Left lung (tissue), 4 donors: ENCODE measurements at regions not wholly inside any gene's neighbourhood (a gene's known extent, or its start where the extent isn't known, plus 50 kb on each side); places are given as distances from the start of the nearest gene placed in this dataset.

Experiments used
- ATAC-seq: fragments of 200-7000 bp; cut with Tn5 transposase; one replicate; pipeline ENCODE4 v1.9.1; 2020; ENCODE audit warnings: moderate library complexity
- DNase-seq, 4 donors: peaks; one replicate each; pipeline ENCODE4 v3.0.0-alpha.2; 2013 to 2020
- H3K27ac ChIP-seq, 2 donors: fragments of 200-600 bp; sonication (generic) in 1 of 2; one replicate each; pipeline versions ENCODE4 v1.5.0 to v1.8.0; 2020 to 2021
- H3K27me3 ChIP-seq, 2 donors: fragments of 200-600 bp; sonication (generic) in 1 of 2; one replicate each; pipeline versions ENCODE4 v1.5.0 to v1.8.0; 2020 to 2021
- H3K36me3 ChIP-seq, 2 donors: fragments of 200-600 bp; sonication (generic) in 1 of 2; one replicate each; pipeline versions ENCODE4 v1.5.0 to v1.8.0; 2020 to 2021
- H3K4me1 ChIP-seq, 2 donors: fragments of 200-600 bp; one replicate each; pipeline ENCODE4 v1.8.0; 2021
- H3K4me3 ChIP-seq, 2 donors: fragments of 200-600 bp; sonication (generic) in 1 of 2; one replicate each; pipeline versions ENCODE4 v1.5.0 to v1.8.0; 2020 to 2021; ENCODE audit warnings: mild to moderate bottlenecking in 1 of 2
- H3K9me3 ChIP-seq, 2 donors: fragments of 200-600 bp; sonication (generic) in 1 of 2; one replicate each; pipeline versions ENCODE4 v1.5.0 to v1.8.0; 2020 to 2021
- CTCF ChIP-seq, 2 donors: fragments of 200-600 bp; sonication (generic) in 1 of 2; IDR thresholded peaks; one replicate each; pipeline versions ENCODE4 v1.5.0 to v1.8.0; 2021; ENCODE audit warnings: antibody characterized with exemption in 2 of 2
- intact Hi-C, 2 donors: fragments of 100-400 bp; cut with DNase I; formaldehyde crosslinking; loops; one replicate each; pipeline versions ENCODE4 v1.11.2 to v1.14.2; 2022
- donor health status: DM: no; HTN: yes; CAD: no.
- donor health status: DM: no; HTN: no; CAD: no.

DNA sequence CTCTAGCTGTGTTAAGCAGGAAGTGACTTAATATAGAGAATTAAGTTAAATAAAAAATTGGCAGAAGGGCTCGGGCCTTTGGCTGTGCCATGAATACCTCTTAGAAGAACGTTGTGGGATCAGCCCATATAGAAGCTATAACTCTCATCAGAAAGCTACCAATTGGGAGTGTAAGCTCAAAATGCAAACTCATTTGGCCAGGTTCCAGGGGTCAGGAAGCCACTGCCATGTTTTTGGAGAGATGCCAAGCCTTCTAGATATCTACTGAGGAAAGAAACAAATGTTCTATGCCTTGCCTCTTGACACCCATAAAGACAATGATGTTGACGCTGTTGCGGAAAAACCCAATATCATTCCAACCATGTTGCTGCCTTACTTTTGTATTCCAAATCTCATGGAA, 475.2 kb upstream of the TGFBR2 start:
- intact Hi-C loops, result no loop called here

GRCh38 chr3:30135190-30135589, 471.2 kb upstream of the TGFBR2 start:
- TF ChIP-seq CTCF (IDR thresholded peaks at IDR 0.05), result no peak
- no peak for ATAC-seq
- Histone ChIP-seq H3K36me3 (no peaks in the 10 kb centered on the region), H3K9me3 (no peaks in the 10 kb centered on the region), H3K4me3 (no peak overlapping the region), H3K27me3 (no peaks in the 10 kb centered on the region), H3K4me1 (no peaks in the 10 kb centered on the region), H3K27ac (no peak overlapping the region)
- no peak for DNase-seq
- intact Hi-C loops, result no loop called here

More for the DNA sequence above, 475.2 kb upstream of the TGFBR2 start:
- Histone ChIP-seq H3K9me3 (peaks cover 0 to 4% of the 10 kb centered on the region in 2 donors), H3K27me3 (no peaks in the 10 kb centered on the region), H3K27ac (no peak overlapping the region), H3K36me3 (no peaks in the 10 kb centered on the region), H3K4me1 (no peaks in the 10 kb centered on the region), H3K4me3 (no peak overlapping the region)
- ATAC-seq, result no peak
- DNase-seq, result no peak
- TF ChIP-seq CTCF (IDR thresholded peaks at IDR 0.05), result no peak

GRCh38 chr3:30139283-30139682, 467.1 kb upstream of the TGFBR2 start:
- no peaks in the 10 kb centered on the region for H3K36me3 ChIP-seq
- no peak overlapping the region for H3K4me3 ChIP-seq
- no peaks in the 10 kb centered on the region for H3K27me3 ChIP-seq
- no peaks in the 10 kb centered on the region for H3K9me3 ChIP-seq
- ATAC-seq (no peak), DNase-seq (no peak)
- intact Hi-C loops, result no loop called here
- no peak overlapping the region for H3K27ac ChIP-seq
- no peaks in the 10 kb centered on the region for H3K4me1 ChIP-seq
- no peak for TF ChIP-seq CTCF (IDR thresholded peaks at IDR 0.05)

DNA sequence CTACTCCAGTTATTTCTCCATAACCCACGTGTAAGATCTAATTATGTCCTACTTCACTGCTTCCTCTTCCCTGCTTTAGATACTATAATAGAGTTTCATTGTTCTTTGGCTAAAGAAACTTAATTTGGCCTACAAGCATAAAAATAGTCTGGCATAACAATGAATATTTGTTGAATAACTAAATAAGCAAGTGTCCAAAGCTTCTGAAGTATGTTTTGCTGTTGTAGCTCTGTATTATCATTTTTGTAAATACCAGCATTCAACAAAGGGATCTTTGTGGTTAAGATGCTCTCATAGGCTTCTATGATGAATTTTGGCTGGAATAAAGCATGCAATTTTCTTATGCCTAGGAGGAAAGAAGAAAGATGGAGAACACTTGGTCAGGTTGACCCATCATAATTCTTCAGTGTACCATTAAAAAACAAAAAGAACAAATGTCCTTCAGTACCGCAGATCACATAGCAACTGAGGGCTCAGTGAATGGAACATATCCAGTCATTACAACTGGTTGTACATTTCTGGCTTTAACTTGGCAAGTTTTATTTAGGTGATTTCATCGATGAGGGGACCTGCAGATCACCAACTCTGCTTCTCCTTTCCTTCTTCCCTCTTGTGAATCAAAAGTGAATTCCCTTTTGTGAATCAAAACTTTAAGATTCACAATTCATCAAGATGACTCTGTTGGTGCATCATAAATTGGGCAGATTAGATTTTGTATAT, 465.9 kb upstream of the TGFBR2 start:
- no peak overlapping the region for H3K4me3 ChIP-seq
- no peak for ATAC-seq
- no peak overlapping the region for H3K27ac ChIP-seq
- no peaks in the 10 kb centered on the region for H3K9me3 ChIP-seq
- no peaks in the 10 kb centered on the region for H3K4me1 ChIP-seq
- H3K27me3 ChIP-seq, result no peaks in the 10 kb centered on the region
- TF ChIP-seq CTCF (IDR thresholded peaks at IDR 0.05), result no peak
- no peaks in the 10 kb centered on the region for H3K36me3 ChIP-seq
- intact Hi-C loops, result no loop called here
- no peak for DNase-seq

DNA sequence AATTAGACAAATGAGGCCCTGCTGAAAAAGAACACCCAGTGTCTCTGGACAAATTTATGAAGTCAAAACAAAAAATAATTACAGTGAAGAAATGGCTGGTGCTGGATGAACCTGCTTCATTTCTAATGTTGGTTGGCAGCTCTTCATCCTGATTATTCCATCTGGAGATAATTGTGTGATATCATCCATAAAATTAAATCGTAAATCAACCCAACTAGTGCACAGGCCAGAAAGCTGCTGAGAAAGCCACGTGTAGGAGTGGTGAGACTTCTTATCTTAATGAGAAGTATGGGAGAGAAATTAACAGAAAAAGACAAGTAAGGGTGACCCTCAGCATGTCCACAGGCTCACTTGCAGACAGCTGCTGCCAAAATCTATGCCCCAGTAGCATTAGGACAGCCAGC, 465.2 kb upstream of the TGFBR2 start:
- no peaks in the 10 kb centered on the region for H3K27me3 ChIP-seq
- H3K4me1 ChIP-seq, result no peaks in the 10 kb centered on the region
- H3K27ac ChIP-seq, result no peak overlapping the region
- intact Hi-C loops, result no loop called here
- ATAC-seq, result no peak
- TF ChIP-seq CTCF (IDR thresholded peaks at IDR 0.05), result no peak
- no peak overlapping the region for H3K4me3 ChIP-seq
- no peak for DNase-seq
- H3K9me3 ChIP-seq, result no peaks in the 10 kb centered on the region
- no peaks in the 10 kb centered on the region for H3K36me3 ChIP-seq
